ENCODE measurements at regions not wholly inside any gene's neighbourhood (a gene's known extent, or its start where the extent isn't known, plus 50 kb on each side); places are given as distances from the start of the nearest gene placed in this dataset.

- TF ChIP-seq, protein P1, sequence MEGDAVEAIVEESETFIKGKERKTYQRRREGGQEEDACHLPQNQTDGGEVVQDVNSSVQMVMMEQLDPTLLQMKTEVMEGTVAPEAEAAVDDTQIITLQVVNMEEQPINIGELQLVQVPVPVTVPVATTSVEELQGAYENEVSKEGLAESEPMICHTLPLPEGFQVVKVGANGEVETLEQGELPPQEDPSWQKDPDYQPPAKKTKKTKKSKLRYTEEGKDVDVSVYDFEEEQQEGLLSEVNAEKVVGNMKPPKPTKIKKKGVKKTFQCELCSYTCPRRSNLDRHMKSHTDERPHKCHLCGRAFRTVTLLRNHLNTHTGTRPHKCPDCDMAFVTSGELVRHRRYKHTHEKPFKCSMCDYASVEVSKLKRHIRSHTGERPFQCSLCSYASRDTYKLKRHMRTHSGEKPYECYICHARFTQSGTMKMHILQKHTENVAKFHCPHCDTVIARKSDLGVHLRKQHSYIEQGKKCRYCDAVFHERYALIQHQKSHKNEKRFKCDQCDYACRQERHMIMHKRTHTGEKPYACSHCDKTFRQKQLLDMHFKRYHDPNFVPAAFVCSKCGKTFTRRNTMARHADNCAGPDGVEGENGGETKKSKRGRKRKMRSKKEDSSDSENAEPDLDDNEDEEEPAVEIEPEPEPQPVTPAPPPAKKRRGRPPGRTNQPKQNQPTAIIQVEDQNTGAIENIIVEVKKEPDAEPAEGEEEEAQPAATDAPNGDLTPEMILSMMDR (IDR thresholded peaks at IDR 0.05), result no peak
- Histone ChIP-seq H3K36me3 (replicated peaks in 1 of 2; ENCODE audit: control insufficient read depth in 1 of 2, insufficient read depth in 2 of 2, low read length in 2 of 2) (no peaks in the 10 kb centered on the region), H4K20me1 (ENCODE audit: insufficient read depth, low read length) (no peaks in the 10 kb centered on the region), H2AFZ (ENCODE audit: insufficient read depth, low read depth, low read length, poor library complexity, severe bottlenecking) (peak overlapping the region; percentile 12), H3K4me1 (ENCODE audit: control insufficient read depth in 1 of 2, insufficient read depth in 2 of 2, low read length in 2 of 2) (peaks cover 17 to 19% of the 10 kb centered on the region in 2 donors), H3K4me3 (replicated peaks in 1 of 3; ENCODE audit: low read depth in 2 of 3, low read length in 3 of 3) (no peak overlapping the region), H3K27ac (ENCODE audit: low read depth in 1 of 2, low read length in 2 of 2) (peak overlapping the region in 1 of 2 donors; percentile 39), H3K79me2 (ENCODE audit: insufficient read depth, low read length) (no peaks in the 10 kb centered on the region), H3K27me3 (ENCODE audit: control insufficient read depth in 2 of 2, insufficient read depth in 2 of 2, low read length in 2 of 2) (peaks cover 0 to 4% of the 10 kb centered on the region in 2 donors), H3K9me3 (replicated peaks in 1 of 2; ENCODE audit: control insufficient read depth in 1 of 2, insufficient read depth in 1 of 2, low read length in 2 of 2) (no peaks in the 10 kb centered on the region), H3K4me2 (replicated peaks; ENCODE audit: extremely low read depth, low read length, poor library complexity, severe bottlenecking) (peak overlapping the region; percentile 40), H3K9ac (ENCODE audit: insufficient read depth, low read length, poor library complexity, severe bottlenecking) (no peak overlapping the region)
- peak in 1 of 3 donors; percentile 52 for DNase-seq
- H3K9me3 Mint-ChIP-seq, result peaks cover 4 to 30% (median 8%) of the 10 kb centered on the region in 7 donors
- no CpG with 5 or more reads among the region's 2 CpGs for WGBS (ENCODE audit: insufficient coverage)
- peaks cover 24% of the 10 kb centered on the region for H3K4me1 Mint-ChIP-seq
- H3K36me3 Mint-ChIP-seq, result peaks cover 3 to 4% of the 10 kb centered on the region in 2 donors
- intact Hi-C loops (cut with micrococcal nuclease), result no loop called here
- no peak overlapping the region for H3K4me3 Mint-ChIP-seq
- peak overlapping the region in 5 of 7 donors; percentile 35 to 85 (median 46) for H3K27ac Mint-ChIP-seq
- peaks cover 0 to 11% (median 3%) of the 10 kb centered on the region in 3 donors for H3K27me3 Mint-ChIP-seq (ENCODE audit: low read depth in 3 of 3)
These were observed 73.4 kb upstream of the NAMPT start for GRCh38 chr7:106358103-106358663.

GRCh38 chr7:106357675-106358074 lies 72.9 kb upstream of the NAMPT start:
- Mint-ChIP-seq H3K4me1 (peaks cover 23% of the 10 kb centered on the region), H3K9me3 (peaks cover 4 to 28% (median 8%) of the 10 kb centered on the region in 7 donors), H3K27me3 (ENCODE audit: low read depth in 3 of 3) (peaks cover 0 to 11% (median 3%) of the 10 kb centered on the region in 3 donors), H3K27ac (peak overlapping the region; percentile 35 to 85 (median 61)), H3K4me3 (peak overlapping the region in 1 of 2 donors; percentile 54), H3K36me3 (peaks cover 3 to 4% of the 10 kb centered on the region in 2 donors)
- Histone ChIP-seq H3K4me3 (replicated peaks in 1 of 3; ENCODE audit: low read depth in 2 of 3, low read length in 3 of 3) (peak overlapping the region in 1 of 3 experiments; percentile 46), H3K4me2 (replicated peaks; ENCODE audit: extremely low read depth, low read length, poor library complexity, severe bottlenecking) (peak overlapping the region; percentile 40), H4K20me1 (ENCODE audit: insufficient read depth, low read length) (no peaks in the 10 kb centered on the region), H3K36me3 (replicated peaks in 1 of 2; ENCODE audit: control insufficient read depth in 1 of 2, insufficient read depth in 2 of 2, low read length in 2 of 2) (no peaks in the 10 kb centered on the region), H3K9ac (ENCODE audit: insufficient read depth, low read length, poor library complexity, severe bottlenecking) (no peak overlapping the region), H2AFZ (ENCODE audit: insufficient read depth, low read depth, low read length, poor library complexity, severe bottlenecking) (peak overlapping the region; percentile 35), H3K4me1 (ENCODE audit: control insufficient read depth in 1 of 2, insufficient read depth in 2 of 2, low read length in 2 of 2) (peaks cover 17 to 19% of the 10 kb centered on the region in 2 donors), H3K79me2 (ENCODE audit: insufficient read depth, low read length) (no peaks in the 10 kb centered on the region), H3K27me3 (ENCODE audit: control insufficient read depth in 2 of 2, insufficient read depth in 2 of 2, low read length in 2 of 2) (peaks cover 0 to 4% of the 10 kb centered on the region in 2 donors), H3K9me3 (replicated peaks in 1 of 2; ENCODE audit: control insufficient read depth in 1 of 2, insufficient read depth in 1 of 2, low read length in 2 of 2) (no peaks in the 10 kb centered on the region), H3K27ac (ENCODE audit: low read depth in 1 of 2, low read length in 2 of 2) (peak overlapping the region; percentile 39 to 52)
- intact Hi-C loops (cut with micrococcal nuclease), result no loop called here
- TF ChIP-seq, protein P1 (IDR thresholded peaks at IDR 0.05), result no peak
- whole genome bisulfite sequencing (ENCODE audit: insufficient coverage), result 0% methylated on average over 1 of the region's 4 CpGs
- peak; percentile 19 to 56 (median 44) for DNase-seq
